Right renal cortex interstitium (tissue), 3 donors: ENCODE measurements at regions not wholly inside any gene's neighbourhood (a gene's known extent, or its start where the extent isn't known, plus 50 kb on each side); places are given as distances from the start of the nearest gene placed in this dataset.

Source experiments
- DNase-seq, 3 donors: peaks; one replicate each; pipeline ENCODE4 v3.0.0-alpha.2; 2013; ENCODE audit warnings: low read depth in 3 of 3, low spot score in 2 of 3

DNA sequence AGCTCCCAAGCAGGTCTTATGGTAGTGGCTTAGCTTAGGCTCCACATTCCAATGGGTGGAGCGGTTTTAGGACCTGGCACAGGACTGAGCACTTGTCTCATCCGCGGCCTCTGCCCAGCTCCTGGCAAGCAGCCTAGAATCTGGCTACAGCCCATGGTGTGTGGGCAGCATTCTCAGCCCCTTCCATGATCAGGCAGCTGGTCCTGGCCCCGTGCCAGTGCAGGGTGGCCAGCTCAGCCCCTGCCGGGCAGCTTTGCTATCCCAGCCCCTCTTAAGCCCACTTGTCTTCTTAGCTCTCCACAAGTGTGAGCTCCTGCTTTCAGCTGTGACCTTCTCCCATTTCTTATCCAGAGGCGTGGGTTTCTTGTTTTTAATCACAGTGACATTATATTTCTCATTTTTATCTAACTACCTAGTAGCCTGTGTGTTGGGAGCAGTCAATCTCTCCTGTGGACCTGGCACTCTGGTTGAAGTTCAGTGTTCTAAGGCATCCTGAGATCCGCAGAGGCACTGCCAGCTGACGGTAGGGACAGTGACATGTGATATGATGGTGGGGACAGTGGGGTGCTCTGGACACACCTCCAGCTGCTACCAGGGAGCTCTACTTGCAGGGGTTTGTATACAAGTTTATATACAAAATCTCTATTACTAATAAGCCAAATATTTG lies 84.5 kb upstream of the PRNP start:
- no peak for DNase-seq

DNA sequence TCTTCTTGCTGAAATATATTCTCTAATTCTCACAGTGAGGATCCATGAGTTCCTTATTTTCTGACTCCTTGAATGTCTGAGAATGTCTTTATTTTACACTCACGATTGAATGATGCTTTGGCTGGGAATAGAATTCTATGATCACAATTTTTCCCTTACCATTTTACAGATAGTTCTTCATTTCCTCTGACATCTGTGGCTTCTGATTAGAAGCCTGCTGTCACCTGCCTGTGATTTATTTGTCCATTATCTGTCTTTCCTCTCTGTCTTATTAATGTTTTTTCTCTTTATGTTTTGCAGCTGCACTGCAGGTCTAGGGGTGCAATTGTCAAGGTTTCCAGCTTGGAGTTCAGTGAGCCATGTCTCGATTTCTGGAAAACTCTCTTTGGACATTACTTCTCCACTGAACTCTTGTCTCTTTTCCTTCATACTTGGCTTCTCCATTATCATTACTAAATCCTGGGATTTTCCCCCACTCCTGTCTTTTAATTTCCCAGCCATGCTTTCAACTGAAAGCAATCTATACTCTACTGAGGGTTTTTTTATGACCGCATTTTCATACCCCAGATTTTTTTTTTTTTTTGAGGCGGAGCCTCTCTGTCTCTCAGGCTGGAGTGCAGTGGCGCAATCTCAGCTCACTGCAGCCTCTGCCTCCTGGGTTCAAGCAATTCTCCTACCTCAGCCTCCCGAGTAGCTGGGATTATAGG lies 85.8 kb upstream of the PRNP start:
- no peak for DNase-seq

DNA sequence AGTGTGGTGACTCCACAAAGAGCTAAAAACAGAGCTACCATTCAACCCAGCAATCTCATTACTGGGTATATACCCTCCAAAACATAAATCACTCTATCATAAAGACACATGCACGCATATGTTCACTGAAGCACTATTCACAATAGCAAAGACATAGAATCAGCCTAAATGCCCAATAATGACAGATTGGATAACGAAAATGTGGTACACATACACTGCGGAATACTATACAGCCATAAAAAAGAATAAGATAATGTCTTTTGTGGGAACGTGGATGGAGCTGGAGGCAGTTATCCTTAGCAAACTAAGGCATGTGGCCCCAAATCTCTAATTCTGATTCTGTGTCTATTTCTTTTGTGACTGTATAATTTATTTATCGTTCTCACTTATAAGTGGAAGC lies 89.0 kb upstream of the PRNP start:
- DNase-seq, result no peak

DNA sequence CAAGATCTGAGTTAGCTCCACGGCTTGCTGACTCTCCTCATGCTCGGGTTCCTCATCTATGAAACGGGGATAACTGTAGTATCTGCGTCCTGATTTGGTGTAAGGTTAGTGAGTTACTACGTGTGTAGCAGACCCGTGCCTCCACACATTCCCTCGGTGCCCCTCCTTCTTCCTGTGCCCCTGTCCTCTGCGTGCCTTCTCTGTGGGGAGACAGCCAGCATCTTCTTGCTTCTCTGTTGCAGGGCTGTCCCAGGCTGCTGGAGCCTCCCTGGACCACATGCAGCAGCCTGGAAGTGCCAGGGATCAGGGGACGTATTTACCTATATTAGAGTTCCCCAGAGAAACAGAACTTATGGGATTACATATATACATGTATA lies 93.1 kb upstream of the PRNP start:
- no peak for DNase-seq

DNA sequence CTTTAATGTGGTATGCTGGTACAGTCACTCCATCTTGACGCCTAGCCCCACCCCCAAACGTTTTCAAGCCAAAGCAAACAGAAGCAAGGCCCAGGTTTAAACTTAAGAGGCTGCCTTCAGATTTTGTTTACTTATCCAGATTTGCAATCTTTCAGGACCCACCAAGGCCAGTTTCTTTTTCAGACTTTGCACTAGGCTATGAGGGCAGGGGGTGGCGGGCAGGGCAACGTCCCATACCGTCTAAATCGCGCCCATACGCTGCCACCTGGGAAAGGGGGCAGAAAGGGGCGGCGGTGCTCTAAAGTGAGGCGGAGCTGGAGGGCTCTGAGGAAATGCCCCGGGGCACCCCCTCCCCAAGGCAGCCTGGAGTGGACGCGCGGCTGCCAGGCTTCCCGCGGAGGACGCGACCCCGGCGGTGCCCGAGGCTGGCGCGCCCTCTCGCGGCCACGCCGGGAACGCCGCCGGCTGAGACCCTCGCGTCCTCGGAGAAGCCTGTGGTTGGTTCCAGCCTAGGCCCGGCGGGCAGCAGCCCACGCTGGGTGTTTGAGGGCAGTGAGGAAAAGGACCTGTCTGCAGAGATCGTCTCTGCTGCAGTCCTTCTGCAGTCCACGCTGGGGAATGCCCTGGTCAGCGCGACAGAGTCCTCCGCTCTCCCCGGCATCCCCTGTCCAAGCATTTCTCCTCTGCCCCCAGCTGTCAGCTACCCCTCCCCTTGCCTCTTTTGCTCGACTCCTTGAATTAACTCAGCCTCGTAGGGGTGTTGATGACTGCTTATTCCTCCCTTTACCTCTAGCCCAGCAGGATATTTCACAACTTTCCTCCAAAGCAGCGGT lies 93.7 kb upstream of the PRNP start:
- peak in 2 of 3 donors; percentile 19 to 27 for DNase-seq

DNA sequence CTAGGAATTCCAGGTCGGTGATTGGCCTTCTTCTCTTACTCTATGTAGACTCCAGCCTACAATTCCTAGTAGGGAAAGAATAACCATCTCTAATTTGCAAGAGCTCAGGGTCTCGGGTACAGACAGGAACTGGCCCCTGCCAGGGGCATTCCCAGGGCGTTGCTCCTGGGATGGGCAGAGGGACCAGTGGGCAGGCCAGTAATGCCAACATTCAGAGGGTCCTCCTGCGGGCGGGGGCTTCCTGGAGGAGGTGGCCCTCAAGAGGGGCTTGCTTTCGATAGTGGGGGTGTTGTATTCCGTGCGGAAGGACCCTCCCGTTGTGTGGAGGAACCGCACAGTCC lies 94.3 kb upstream of the PRNP start:
- DNase-seq, result no peak

DNA sequence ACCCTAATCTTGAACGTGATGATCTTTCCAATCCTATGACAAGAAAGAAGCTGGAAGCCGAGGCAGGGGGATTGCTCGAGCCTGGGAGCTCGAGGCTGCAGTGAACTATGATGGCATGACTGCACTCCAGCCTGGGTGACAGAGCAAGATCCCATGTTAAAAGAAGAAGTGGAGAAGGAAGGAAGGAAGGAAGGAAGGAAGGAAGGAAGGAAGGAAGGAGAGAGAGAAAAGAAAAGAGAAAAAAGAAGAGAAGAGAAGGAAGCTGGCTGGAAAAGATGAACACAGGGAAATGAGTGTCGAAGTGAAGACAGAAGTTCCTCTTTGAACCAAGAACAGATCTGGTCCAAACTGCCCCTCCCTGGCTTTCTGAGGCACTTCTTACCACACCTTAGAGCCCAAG lies 100.5 kb upstream of the PRNP start:
- DNase-seq, result no peak

DNA sequence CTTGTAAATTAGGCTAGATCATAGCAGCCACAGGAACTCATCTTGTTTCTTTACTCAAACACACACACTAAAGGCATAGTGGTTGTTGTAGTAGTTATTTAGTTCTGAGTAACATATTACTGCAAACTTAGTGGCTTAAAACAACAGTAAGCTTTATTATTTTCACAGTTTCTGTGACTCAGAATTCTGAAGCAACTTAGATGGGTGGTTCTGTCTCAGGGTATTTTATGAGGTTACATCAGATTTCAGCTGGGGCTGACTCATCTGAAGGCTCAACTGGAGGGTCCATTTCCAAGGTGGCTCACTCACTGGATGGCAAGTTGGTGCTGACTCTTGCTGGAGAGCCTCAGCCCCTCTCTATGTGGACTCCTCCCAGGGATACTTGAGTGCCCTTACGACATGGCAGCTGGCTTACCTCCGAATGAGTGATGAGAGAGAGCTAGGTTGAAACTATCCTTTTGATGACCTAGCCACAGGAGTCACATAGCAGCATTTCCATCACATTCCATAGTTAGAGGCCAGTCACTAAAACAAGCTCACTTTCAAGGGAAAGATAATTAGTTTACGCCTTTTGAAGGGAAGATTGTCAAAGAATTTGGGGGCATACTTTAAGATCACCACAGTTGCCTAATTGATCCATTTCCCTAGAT lies 101.0 kb upstream of the PRNP start:
- DNase-seq, result no peak

DNA sequence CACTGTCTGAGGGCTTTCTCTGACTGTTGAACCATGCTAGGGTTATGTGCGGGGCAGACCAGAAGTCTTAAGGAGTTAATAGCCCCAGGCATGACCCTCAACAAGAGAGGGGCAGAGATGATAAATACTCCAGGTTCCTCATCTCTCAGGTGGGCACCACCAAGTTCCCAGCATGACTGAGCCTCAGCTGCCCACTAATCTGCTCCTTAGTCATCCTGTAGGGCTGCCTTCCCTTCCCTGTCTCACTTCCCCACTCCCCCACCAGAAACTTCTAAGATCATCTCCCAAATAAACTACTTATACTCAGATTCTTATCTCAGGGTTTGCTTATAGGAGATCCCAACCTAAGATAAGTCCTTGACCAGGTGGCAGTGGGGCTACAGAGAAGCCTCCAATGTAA lies 101.7 kb upstream of the PRNP start:
- DNase-seq, result no peak

DNA sequence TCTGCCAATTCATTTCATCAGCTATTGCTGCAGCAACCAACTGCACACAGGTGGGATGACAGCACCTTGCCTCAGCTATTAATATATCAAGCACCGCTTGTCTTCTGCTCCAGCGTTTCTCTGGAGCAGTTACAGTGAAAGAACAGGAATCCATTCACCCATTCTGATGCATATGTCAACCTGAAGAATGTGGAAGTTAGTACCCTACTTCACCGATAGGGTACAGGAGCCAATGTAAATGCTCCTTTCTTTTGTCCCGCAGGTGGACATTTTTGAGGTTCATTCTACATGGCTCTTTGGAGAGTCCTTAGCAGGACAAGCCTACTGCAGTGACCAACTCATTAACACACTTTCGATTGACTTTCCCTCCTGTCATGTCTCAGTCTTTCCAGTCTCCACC lies 104.4 kb upstream of the PRNP start:
- DNase-seq, result no peak

DNA sequence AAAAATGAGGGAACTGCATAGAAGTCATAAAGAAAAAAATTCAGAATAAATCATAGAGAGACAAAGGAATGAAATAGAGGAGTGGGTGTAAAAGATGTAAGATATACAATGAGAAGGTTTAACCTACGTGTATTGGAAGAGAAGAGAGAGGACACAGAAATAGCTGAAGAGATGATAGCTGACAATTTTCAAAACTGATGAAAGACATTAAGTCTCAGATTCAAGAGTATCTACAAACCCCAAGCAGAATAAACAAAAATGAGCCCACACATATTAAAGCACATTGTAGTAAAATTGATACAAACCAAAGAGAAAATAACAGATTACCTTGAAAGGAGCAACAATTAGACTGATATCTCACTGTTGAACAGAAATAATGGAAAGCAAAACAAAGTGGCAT lies 107.9 kb upstream of the PRNP start:
- no peak for DNase-seq

DNA sequence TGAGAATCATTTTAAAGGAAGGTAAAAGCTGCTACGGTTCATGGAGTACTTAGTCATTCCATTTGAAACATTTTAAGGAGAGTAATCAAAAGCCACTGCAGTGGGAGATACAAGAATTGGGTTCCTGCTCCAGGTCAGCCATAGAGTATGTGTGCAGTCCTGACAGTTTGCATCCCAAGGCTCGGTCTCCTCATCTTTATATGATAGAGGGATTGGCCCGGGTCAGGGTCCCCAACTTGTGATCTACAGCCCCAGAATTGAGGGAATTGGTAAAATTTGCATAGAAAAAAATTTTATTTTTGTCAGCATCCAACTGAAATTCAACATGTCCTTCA lies 111.9 kb upstream of the PRNP start:
- no peak for DNase-seq

DNA sequence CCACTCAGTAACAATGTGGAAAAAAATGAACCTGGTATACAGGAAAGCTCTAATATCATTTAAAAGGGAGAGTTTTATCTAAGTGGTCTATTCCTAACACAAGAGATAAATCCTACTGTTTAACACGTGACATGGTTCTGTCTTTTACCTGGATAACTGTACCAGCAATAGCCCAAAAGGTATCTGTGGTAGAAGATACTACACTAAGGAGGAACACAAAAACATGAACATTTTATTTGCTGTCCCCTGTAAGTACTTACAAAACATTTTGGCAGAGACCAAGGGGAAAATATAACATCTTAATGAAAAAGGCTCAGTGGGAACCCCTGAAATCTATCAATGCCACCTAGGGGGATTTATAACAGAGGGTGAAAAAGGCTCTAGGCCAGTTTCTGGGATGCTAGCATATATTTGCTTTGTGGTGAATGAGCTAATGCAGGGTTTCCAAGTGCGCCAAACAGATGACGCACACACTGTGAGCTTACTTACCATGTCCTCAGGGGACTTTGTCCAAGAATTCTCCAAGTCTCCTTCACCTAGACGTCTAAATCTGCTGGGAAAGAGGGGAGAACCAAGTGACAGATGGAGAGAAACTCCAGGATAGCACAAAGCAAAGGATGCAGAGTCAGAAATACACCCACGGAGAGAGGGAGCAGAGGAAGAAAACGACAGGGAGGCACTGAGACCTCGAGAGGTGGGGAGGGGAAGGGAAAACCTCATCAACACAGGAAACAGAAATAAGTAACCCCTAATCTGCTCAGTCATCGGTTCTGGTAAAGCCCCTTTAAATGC lies 112.5 kb upstream of the PRNP start:
- DNase-seq, result no peak

DNA sequence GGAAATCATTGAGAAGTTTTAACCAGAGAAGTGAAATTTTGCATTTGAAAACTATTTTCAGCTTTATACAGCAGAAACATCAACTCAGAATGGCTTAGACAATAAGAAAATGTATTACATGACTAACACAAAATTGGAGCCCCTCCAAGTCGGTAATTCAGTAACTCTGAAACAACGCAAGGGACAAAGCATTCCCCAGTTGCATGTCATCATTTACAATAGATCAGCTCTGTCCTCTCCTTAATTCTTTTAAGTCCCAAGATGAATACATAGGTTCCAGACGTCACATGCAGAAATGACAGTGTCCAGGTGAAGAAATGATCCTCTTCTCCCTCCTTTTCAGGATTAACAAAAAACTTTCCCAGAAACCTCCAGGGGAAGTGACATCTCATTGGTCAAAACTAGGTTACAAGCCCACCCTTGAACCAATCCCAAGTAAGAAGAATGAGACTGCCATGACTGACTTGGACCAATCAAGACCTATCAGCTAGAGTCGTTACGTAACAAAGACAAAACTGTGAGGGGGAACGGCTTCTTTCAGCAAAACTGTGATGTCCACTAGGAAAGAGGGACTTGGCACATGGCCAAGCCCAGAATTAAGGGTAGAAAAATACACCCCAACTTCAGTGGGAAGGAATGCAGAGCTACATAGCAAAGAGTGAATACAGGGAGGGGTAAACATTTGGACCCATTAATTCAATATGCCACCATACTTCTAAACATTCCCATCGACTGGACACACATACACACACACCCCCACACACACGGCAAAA lies 114.3 kb upstream of the PRNP start:
- DNase-seq, result no peak

DNA sequence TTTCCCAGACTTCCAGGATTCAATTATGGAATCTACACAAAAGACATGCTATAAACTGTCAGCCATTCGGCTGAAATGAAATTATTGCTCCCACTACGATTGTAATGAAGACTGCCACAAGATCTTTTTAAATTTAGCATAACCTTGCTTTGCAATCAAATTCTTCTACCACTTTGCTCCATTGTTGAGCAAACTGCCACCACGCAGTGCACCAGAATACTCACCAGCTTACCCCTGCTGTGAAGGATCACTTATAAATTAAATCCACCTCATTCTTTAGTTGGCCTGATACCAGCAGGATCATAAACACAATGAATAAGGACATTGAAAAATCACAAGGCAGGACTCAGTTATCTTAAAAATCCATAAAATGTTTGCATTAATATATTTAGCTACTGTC lies 116.4 kb upstream of the PRNP start:
- DNase-seq, result no peak

DNA sequence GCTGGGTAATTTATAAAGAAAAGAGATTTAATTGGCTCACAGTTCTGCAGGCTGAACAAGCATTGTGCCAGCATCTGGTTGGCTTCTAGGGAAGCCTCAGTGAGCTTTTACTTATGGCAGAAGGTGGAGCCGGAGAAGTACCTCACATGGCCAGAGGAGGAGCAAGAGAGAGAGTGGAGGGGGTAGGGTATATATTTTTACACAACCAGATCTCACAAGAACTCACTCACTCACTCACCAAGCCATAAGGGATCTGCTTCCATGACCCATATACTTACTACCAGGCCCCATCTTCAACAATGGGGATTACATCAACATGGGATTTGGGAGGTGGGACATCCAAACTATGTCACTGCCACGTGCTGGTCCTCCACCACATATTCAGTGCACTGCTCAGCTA lies 117.2 kb upstream of the PRNP start:
- DNase-seq, result no peak

DNA sequence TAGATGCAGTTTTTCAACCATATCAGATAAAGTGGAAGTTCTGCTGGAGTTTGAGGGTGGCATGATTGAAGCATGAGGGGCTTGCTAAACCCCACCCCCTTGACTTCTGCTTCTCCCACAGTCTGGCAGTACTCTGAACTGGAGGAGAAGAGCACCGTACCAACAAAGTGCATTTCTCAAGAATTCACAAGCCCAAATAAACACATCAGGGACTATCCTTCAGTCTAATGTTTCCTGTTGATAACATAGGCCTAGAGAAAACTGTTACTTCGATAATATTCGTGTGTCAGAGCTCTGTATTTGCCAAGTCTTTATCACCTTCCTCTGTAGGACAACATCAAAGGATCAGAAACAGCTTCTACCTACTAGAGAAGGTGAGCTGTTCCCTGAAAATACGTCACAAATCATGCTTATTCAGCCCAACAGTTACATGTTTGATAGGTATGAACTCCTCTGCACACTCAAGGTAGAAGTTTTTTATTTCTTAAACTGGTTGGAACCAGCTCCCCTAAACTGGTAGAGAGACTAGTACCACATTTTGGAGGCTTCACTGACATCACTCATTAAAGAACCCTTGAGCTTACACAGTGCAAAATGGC lies 117.8 kb upstream of the PRNP start:
- no peak for DNase-seq

DNA sequence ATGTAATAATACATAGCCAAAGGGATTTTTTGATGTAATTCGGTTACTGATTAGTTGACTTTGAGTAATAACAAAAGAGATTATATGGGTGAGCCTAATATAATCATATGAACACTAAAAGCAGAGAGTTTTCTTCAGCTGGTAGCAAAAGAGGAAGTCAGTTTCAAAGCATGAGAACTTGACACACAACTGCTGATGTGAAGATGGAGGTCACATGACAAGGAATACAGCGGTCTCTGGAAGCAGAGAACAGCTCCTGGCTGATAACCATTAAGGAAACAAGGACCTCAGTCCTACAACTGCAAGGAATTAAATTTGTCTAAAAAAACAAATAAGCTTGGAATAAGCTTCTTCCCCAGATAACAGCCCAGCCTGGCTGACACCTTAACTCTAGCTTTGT lies 119.1 kb upstream of the PRNP start:
- no peak for DNase-seq

DNA sequence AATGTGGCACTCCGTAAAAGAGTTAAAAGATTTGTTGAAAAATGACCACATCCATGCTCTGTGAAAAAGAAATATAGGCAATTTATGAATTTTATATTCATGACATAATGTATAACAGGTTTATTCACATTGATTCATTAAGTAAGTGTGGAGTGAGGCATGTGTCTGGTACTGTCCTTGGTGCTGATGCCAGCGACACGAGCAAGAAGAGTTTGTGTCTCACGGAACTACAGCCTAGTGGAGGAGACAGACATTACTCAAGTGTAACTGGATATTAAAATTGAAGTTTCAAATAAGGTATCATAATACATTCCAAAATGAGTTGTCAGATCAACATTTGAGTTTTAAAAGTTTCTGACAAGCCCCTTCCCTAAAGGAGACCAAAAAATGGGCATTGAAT lies 122.7 kb upstream of the PRNP start:
- DNase-seq, result peak; percentile 8 to 19 (median 18)

DNA sequence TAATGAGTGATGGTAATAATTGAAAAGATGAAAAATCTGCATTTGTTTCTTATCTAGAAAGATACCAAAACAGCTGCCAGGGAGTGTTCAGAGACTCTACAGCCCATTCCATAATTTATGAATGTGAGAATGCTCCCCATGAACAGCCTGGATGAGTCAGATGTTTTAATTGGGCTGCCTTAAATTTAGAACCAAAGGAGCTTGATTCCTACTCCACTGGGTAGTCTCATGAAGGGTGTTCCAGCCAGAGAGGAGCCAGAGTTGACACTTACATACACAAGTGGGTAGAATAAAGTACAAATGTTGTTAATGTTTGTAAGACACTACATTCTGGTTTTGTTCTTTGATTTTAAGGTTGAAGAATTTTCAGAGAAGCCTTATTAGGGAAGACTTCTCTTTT lies 123.2 kb upstream of the PRNP start:
- no peak for DNase-seq
